SK-N-MC (cell line): ENCODE measurements at regions not wholly inside any gene's neighbourhood (a gene's known extent, or its start where the extent isn't known, plus 50 kb on each side); places are given as distances from the start of the nearest gene placed in this dataset.

Experiments used
- DNase-seq: peaks from one replicate; pipeline ENCODE4 v3.0.0-alpha.2; 2011; ENCODE audit warnings: low read depth, low spot score
- H3K27ac ChIP-seq: fragments of 200-600 bp; sonication (generic); 2 replicates; pipeline ENCODE4 v1.5.1; 2016; ENCODE audit warnings: mixed run types
- H3K36me3 ChIP-seq: fragments of 200-600 bp; sonication (generic); 2 replicates; pipeline ENCODE4 v1.6.1; 2017; ENCODE audit warnings: antibody characterized with exemption, low read length, mixed read lengths; ENCODE audit not compliant: insufficient read depth
- H3K4me3 ChIP-seq: fragments of 200-600 bp; sonication (generic); 2 replicates; pipeline ENCODE4 v1.5.1; 2016
- H3K9ac ChIP-seq: fragments of 200-600 bp; sonication (generic); 2 replicates; pipeline ENCODE4 v1.8.0; 2017; ENCODE audit warnings: mixed run types, mixed read lengths; ENCODE audit not compliant: insufficient read length
- H3K9me3 ChIP-seq: fragments of 200-600 bp; sonication (generic); 2 replicates; pipeline ENCODE4 v1.6.1; 2017; ENCODE audit warnings: low read depth, mild to moderate bottlenecking, antibody characterized with exemption, low read length, moderate library complexity, mixed read lengths
- EZH2 ChIP-seq: fragments of 200-600 bp; sonication (generic); IDR thresholded peaks from one replicate; pipeline ENCODE4 v1.6.1; 2017; ENCODE audit warnings: antibody characterized with exemption
- FOXP2 ChIP-seq: optimal IDR thresholded peaks from 2 replicates; pipeline ENCODE3; 2011; ENCODE audit warnings: mild to moderate bottlenecking, moderate library complexity; ENCODE audit not compliant: insufficient read depth; ENCODE audit errors: extremely low read length, control extremely low read depth
- POLR2AphosphoS5 ChIP-seq: IDR thresholded peaks from 2 replicates; pipeline ENCODE4 v1.6.1; 2012; ENCODE audit warnings: mild to moderate bottlenecking, low read depth, low read length, borderline replicate concordance

DNA sequence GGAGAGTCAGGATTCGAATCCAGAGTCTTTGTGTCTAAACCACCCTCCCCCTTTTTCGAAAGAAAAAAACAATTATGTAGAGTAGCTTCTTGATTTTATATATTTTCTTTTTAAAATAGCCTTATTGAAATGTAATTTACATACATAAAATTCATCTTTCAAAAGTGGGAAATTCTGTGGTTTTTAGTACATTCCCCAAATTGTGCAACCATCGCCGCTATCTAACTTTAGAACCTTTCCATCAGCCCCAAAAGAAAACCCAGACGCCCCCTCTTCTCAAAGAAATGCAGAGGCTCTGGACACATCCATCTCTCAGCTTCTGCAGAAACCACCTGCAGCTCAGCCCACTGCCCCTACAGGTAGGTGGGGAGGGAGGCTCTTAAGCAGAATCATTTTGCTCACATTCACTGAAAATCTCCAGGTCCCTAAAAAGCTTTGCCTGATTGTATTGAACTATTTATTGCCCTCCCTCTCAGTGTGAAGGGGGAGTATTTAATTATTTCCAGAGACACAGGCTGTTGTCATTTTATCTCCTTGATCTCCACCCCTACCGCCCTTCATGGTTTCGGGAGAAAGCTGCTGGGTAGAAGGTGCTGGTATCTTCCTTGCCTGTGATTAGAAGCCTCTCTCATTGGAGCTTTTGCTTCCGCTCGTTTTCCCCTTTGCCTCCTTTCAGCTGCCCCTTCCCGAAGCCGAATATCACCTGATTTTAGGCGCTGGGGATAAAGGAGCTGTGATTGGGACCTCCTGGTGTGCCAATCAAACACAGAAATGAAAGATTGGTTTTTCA is 68.7 kb upstream of the KCNG1 start:
- no peak overlapping the region for H3K27ac ChIP-seq
- H3K9ac ChIP-seq, result no peak overlapping the region
- H3K9me3 ChIP-seq, result no peaks in the 10 kb centered on the region
- peak overlapping the region; percentile 25 for H3K4me3 ChIP-seq
- no peaks in the 10 kb centered on the region for H3K36me3 ChIP-seq
- TF ChIP-seq FOXP2 (no peak), EZH2 (no peak), POLR2AphosphoS5 (no peak)
- no peak for DNase-seq

GRCh38 chr20:51089840-51090239 is 66.9 kb upstream of the KCNG1 start:
- Histone ChIP-seq H3K9ac (no peak overlapping the region), H3K36me3 (no peaks in the 10 kb centered on the region), H3K9me3 (no peaks in the 10 kb centered on the region), H3K27ac (no peak overlapping the region), H3K4me3 (no peak overlapping the region)
- no peak for TF ChIP-seq POLR2AphosphoS5
- no peak for TF ChIP-seq FOXP2
- no peak for TF ChIP-seq EZH2
- DNase-seq, result no peak

GRCh38 chr20:51089272-51089781 is 66.4 kb upstream of the KCNG1 start:
- DNase-seq, result no peak
- H3K27ac ChIP-seq, result no peak overlapping the region
- no peak overlapping the region for H3K9ac ChIP-seq
- H3K9me3 ChIP-seq, result no peaks in the 10 kb centered on the region
- no peak overlapping the region for H3K4me3 ChIP-seq
- no peaks in the 10 kb centered on the region for H3K36me3 ChIP-seq
- TF ChIP-seq EZH2 (no peak), POLR2AphosphoS5 (no peak), FOXP2 (no peak)

DNA sequence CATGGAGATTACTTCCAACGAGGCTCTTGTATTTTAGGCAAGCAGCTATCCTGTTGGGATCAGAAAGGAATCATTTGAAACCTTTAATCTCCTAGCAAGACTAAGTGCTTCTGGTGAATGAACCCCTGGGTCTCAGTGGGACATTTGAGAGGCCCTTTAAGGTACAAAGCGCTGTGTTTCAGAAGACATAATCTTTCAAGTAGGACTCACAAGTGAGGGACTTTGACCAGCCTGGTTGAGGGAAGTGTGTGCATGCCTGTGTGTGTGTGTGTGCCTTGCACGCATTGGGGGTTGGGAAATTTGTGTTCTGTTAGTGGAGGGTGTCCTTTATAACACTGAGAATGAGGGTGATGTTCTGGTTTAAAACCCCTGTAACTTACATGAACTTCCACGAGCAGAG is 64.4 kb upstream of the KCNG1 start:
- Histone ChIP-seq H3K27ac (no peak overlapping the region), H3K36me3 (no peaks in the 10 kb centered on the region), H3K9ac (no peak overlapping the region), H3K4me3 (no peak overlapping the region), H3K9me3 (no peaks in the 10 kb centered on the region)
- TF ChIP-seq FOXP2, result no peak
- no peak for TF ChIP-seq EZH2
- no peak for TF ChIP-seq POLR2AphosphoS5
- DNase-seq, result no peak

DNA sequence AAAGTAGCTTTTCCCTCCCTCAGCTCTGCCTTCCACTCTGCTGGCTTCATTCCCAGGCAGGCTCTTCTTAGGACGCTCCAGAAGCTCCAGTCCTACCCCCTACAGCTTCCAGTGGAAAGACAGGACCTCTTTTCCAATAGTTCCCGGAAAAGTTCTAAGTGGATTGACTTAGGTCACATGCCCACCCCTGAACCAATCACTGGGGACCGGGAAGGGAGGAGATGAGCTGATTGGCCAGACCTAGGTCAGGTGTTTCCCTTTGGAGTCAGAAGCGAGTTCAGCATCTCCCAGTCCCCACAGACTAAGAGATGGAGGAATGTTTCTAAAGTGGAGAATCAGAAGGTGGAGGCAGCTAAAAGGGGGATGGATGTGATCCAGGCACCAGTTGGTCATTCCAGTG is 62.9 kb upstream of the KCNG1 start:
- no peak for DNase-seq
- H3K9ac ChIP-seq, result no peak overlapping the region
- no peaks in the 10 kb centered on the region for H3K36me3 ChIP-seq
- H3K27ac ChIP-seq, result no peak overlapping the region
- TF ChIP-seq FOXP2 (no peak), POLR2AphosphoS5 (no peak), EZH2 (no peak)
- no peak overlapping the region for H3K4me3 ChIP-seq
- no peaks in the 10 kb centered on the region for H3K9me3 ChIP-seq

DNA sequence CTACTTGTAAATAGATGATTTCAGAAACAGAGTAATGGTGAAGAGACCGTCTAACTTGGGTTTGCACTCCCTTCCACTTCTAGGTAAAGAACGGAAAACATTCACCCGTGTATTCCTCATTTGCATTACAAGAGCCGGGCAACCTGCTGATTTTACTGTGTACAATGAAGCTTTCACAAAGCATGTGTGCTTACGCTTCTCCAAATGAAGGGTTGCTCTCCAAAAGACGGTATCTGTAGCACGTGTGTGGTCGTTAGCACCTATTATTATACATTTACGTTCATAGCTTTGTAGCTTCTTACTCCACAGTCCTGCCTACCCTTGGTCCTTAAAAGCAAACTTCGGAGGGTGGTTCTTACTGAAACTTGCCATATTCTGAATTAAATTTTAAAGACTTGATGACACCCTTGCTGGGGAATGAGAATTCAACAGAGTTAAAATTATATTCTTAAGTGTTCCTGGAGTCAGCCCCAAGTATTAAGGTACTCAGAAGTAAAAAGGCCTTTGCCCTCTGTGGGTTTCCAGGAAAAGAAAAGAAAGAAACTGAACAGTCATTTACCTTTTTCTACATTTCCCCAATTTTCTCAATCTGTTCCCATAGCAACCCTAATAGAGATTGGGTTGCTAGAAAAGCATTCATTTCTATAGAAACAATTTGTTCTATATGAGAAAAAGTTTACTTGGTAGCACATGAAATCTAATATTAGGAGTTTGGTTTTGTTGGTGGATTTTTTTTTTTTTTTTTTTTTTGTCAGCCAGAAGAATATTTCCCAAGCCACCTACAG is 61.9 kb upstream of the KCNG1 start:
- H3K9ac ChIP-seq, result no peak overlapping the region
- DNase-seq, result no peak
- no peaks in the 10 kb centered on the region for H3K9me3 ChIP-seq
- H3K4me3 ChIP-seq, result no peak overlapping the region
- no peaks in the 10 kb centered on the region for H3K36me3 ChIP-seq
- no peak for TF ChIP-seq EZH2
- no peak for TF ChIP-seq FOXP2
- no peak for TF ChIP-seq POLR2AphosphoS5
- no peak overlapping the region for H3K27ac ChIP-seq

DNA sequence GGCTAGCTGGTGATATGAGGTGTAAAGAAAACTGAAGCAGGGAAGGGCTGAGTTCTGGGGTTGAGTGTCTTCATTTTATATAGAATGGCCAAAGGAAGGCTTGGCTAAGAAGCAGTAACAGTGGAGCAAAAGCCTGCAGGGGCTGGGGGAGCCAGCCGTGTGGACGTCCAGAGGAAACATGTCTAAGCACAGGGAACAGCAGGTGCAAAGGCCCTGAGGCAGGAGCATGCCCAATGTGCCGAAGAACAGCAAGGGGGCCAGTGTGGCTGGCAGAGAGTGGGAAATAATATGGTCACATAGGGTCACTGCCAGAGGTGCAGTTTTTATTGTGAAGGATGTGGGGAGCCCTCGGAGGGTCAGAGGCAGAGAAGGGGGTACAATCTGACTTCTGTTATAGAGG is 60.5 kb upstream of the KCNG1 start:
- Histone ChIP-seq H3K4me3 (no peak overlapping the region), H3K9ac (no peak overlapping the region), H3K27ac (no peak overlapping the region), H3K36me3 (no peaks in the 10 kb centered on the region), H3K9me3 (no peaks in the 10 kb centered on the region)
- DNase-seq, result no peak
- TF ChIP-seq EZH2, result no peak
- no peak for TF ChIP-seq FOXP2
- TF ChIP-seq POLR2AphosphoS5, result no peak

- no peak overlapping the region for H3K4me3 ChIP-seq
- H3K27ac ChIP-seq, result no peak overlapping the region
- H3K9ac ChIP-seq, result no peak overlapping the region
- no peaks in the 10 kb centered on the region for H3K36me3 ChIP-seq
- no peak for TF ChIP-seq FOXP2
- no peak for TF ChIP-seq POLR2AphosphoS5
- TF ChIP-seq EZH2, result no peak
- no peak for DNase-seq
- no peaks in the 10 kb centered on the region for H3K9me3 ChIP-seq
Observed at GRCh38 chr20:51082988-51083387, 60.1 kb upstream of the KCNG1 start.
